ENCODE measurements at regions not wholly inside any gene's neighbourhood (a gene's known extent, or its start where the extent isn't known, plus 50 kb on each side); places are given as distances from the start of the nearest gene placed in this dataset.

- Histone ChIP-seq H3K9me3 (no peaks in the 10 kb centered on the region), H3K4me1 (no peaks in the 10 kb centered on the region), H3K36me3 (ENCODE audit: low read depth, missing control alignments) (no peaks in the 10 kb centered on the region), H3K4me3 (no peak overlapping the region), H3K27me3 (no peaks in the 10 kb centered on the region), H3K27ac (no peak overlapping the region)
- DNase-seq, result no peak
- intact Hi-C loops (cut with DNase I; ENCODE audit: low total_unique reads), result no loop called here
- 80 to 84% methylated on average over 7 to 8 of the region's 8 CpGs for WGBS, 2 donors
- TF ChIP-seq POLR2A (IDR thresholded peaks at IDR 0.05) (no peak), CTCF (IDR thresholded peaks at IDR 0.05) (no peak)
Observed at GRCh38 chr20:40860487-40860902, 168.1 kb upstream of the TOP1 start.

GRCh38 chr20:40861427-40862008 is 167.1 kb upstream of the TOP1 start:
- H3K4me3 ChIP-seq, result no peak overlapping the region
- no peaks in the 10 kb centered on the region for H3K4me1 ChIP-seq
- H3K9me3 ChIP-seq, result no peaks in the 10 kb centered on the region
- TF ChIP-seq CTCF (IDR thresholded peaks at IDR 0.05), result no peak
- no peak for TF ChIP-seq POLR2A (IDR thresholded peaks at IDR 0.05)
- DNase-seq, result no peak
- H3K27me3 ChIP-seq, result no peaks in the 10 kb centered on the region
- H3K36me3 ChIP-seq (ENCODE audit: low read depth, missing control alignments), result no peaks in the 10 kb centered on the region
- intact Hi-C loops (cut with DNase I; ENCODE audit: low total_unique reads), result no loop called here
- H3K27ac ChIP-seq, result no peak overlapping the region
- 78 to 84% methylated on average over 11 of the region's 11 CpGs for WGBS, 2 donors

GRCh38 chr20:40863355-40863919 is 165.2 kb upstream of the TOP1 start:
- no peaks in the 10 kb centered on the region for H3K9me3 ChIP-seq
- TF ChIP-seq CTCF (IDR thresholded peaks at IDR 0.05), result no peak
- TF ChIP-seq POLR2A (IDR thresholded peaks at IDR 0.05), result no peak
- H3K27me3 ChIP-seq, result no peaks in the 10 kb centered on the region
- intact Hi-C loops (cut with DNase I; ENCODE audit: low total_unique reads), result no loop called here
- H3K4me1 ChIP-seq, result no peaks in the 10 kb centered on the region
- whole genome bisulfite sequencing, 2 donors, result 94 to 98% methylated on average over 3 of the region's 3 CpGs
- DNase-seq, result no peak
- H3K36me3 ChIP-seq (ENCODE audit: low read depth, missing control alignments), result no peaks in the 10 kb centered on the region
- H3K4me3 ChIP-seq, result no peak overlapping the region
- H3K27ac ChIP-seq, result no peak overlapping the region

GRCh38 chr20:40864470-40864869 is 164.2 kb upstream of the TOP1 start:
- Histone ChIP-seq H3K4me3 (no peak overlapping the region), H3K27ac (no peak overlapping the region), H3K9me3 (no peaks in the 10 kb centered on the region), H3K36me3 (ENCODE audit: low read depth, missing control alignments) (no peaks in the 10 kb centered on the region), H3K4me1 (no peaks in the 10 kb centered on the region), H3K27me3 (no peaks in the 10 kb centered on the region)
- DNase-seq, result no peak
- intact Hi-C loops (cut with DNase I; ENCODE audit: low total_unique reads), result no loop called here
- TF ChIP-seq POLR2A (IDR thresholded peaks at IDR 0.05) (no peak), CTCF (IDR thresholded peaks at IDR 0.05) (no peak)
- 72 to 79% methylated on average over 1 of the region's 1 CpG for WGBS, 2 donors

- Histone ChIP-seq H3K4me3 (no peak overlapping the region), H3K27ac (no peak overlapping the region), H3K27me3 (no peaks in the 10 kb centered on the region), H3K9me3 (no peaks in the 10 kb centered on the region), H3K36me3 (ENCODE audit: low read depth, missing control alignments) (no peaks in the 10 kb centered on the region), H3K4me1 (no peaks in the 10 kb centered on the region)
- 66 to 70% methylated on average over 3 of the region's 3 CpGs for WGBS, 2 donors
- TF ChIP-seq POLR2A (IDR thresholded peaks at IDR 0.05) (no peak), CTCF (IDR thresholded peaks at IDR 0.05) (no peak)
- no peak for DNase-seq
- intact Hi-C loops (cut with DNase I; ENCODE audit: low total_unique reads), result no loop called here
Observed at GRCh38 chr20:40865095-40865494, 163.5 kb upstream of the TOP1 start.

All from testis (tissue), 2 donors.